Nephron (organoid): ENCODE measurements at regions not wholly inside any gene's neighbourhood (a gene's known extent, or its start where the extent isn't known, plus 50 kb on each side); places are given as distances from the start of the nearest gene placed in this dataset.

ENCODE experiments used
- H3K27ac Mint-ChIP-seq, 3 experiments: 2 replicates each; pipeline ENCODE4 v1.8.0; 2020; ENCODE audit warnings: mixed read lengths in 3 of 3, mild to moderate bottlenecking in 2 of 3, moderate library complexity in 1 of 3
- H3K27me3 Mint-ChIP-seq: 2 replicates; pipeline ENCODE4 v1.8.0; 2021; ENCODE audit warnings: low read depth, mild to moderate bottlenecking, moderate library complexity, mixed read lengths
- H3K36me3 Mint-ChIP-seq: 2 replicates; pipeline ENCODE4 v1.8.0; 2020; ENCODE audit warnings: low read depth, mixed read lengths
- H3K4me1 Mint-ChIP-seq: 2 replicates; pipeline ENCODE4 v1.8.0; 2020; ENCODE audit warnings: mixed read lengths
- H3K4me3 Mint-ChIP-seq, 3 experiments: 2 replicates each; pipeline ENCODE4 v1.8.0; 2020; ENCODE audit warnings: mild to moderate bottlenecking in 3 of 3, mixed read lengths in 3 of 3, moderate library complexity in 2 of 3
- H3K9me3 Mint-ChIP-seq: 2 replicates; pipeline ENCODE4 v1.8.0; 2020; ENCODE audit warnings: mixed read lengths
- TF ChIP-seq, protein P1 (sequence below), 3 experiments: fragments of 200-600 bp; sonication (generic); IDR thresholded peaks; one replicate each; pipeline ENCODE4 v1.5.0; 2021; ENCODE audit warnings: antibody characterized with exemption in 3 of 3; ENCODE audit not compliant: unreplicated experiment in 3 of 3

GRCh38 chr4:13793020-13793710 lies 165.6 kb upstream of the BOD1L1 start:
- Mint-ChIP-seq H3K36me3 (no peaks in the 10 kb centered on the region), H3K9me3 (peaks cover 2% of the 10 kb centered on the region)
- TF ChIP-seq, protein P1, sequence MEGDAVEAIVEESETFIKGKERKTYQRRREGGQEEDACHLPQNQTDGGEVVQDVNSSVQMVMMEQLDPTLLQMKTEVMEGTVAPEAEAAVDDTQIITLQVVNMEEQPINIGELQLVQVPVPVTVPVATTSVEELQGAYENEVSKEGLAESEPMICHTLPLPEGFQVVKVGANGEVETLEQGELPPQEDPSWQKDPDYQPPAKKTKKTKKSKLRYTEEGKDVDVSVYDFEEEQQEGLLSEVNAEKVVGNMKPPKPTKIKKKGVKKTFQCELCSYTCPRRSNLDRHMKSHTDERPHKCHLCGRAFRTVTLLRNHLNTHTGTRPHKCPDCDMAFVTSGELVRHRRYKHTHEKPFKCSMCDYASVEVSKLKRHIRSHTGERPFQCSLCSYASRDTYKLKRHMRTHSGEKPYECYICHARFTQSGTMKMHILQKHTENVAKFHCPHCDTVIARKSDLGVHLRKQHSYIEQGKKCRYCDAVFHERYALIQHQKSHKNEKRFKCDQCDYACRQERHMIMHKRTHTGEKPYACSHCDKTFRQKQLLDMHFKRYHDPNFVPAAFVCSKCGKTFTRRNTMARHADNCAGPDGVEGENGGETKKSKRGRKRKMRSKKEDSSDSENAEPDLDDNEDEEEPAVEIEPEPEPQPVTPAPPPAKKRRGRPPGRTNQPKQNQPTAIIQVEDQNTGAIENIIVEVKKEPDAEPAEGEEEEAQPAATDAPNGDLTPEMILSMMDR (IDR thresholded peaks at IDR 0.05; ENCODE audit: unreplicated experiment in 3 of 3): no peak

DNA sequence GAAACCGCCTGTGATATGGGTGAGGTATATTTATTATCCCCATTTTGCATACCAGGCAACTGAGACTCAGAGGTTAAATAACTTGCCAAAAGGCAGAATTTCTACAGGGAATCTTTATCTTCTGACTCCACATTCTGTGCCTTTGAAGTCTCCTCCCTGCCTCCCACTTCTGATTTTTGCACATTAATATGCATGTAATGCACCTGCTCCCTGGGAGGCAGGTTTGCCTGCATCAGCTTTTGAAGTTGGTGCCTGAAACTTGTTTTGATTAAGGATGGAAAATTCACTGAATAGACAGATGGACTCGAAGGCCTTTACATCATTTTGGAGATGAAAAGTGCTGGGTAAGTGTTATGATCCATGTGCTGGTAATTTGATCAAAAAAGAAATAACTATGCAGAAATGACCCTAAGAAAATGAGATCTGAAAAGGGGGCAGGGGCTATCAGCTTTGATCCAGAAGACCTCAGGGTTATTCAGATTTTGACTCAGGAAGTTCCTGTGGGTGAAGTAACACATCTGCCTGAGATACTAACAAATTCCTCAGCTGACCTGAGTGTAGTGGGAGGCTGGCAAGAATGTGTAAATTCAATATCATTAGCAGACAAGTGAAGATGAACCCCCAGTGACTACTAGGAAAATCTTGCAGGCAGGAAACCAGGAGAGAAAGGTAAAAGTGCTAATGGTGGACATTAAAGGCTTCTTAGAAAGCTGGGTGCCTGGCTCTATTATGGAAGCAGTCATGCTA lies 167.5 kb upstream of the BOD1L1 start:
- Mint-ChIP-seq H3K4me3 (no peak overlapping the region), H3K27me3 (peaks cover 5% of the 10 kb centered on the region), H3K36me3 (no peaks in the 10 kb centered on the region), H3K9me3 (peaks cover 7% of the 10 kb centered on the region), H3K4me1 (no peaks in the 10 kb centered on the region), H3K27ac (no peak overlapping the region)
- TF ChIP-seq, protein P1 (IDR thresholded peaks at IDR 0.05; ENCODE audit: unreplicated experiment in 3 of 3): no peak

More at GRCh38 chr4:13793020-13793710, 165.6 kb upstream of the BOD1L1 start:
- H3K27me3 Mint-ChIP-seq: no peaks in the 10 kb centered on the region
- no peak overlapping the region for H3K27ac Mint-ChIP-seq
- no peaks in the 10 kb centered on the region for H3K4me1 Mint-ChIP-seq
- no peak overlapping the region for H3K4me3 Mint-ChIP-seq

DNA sequence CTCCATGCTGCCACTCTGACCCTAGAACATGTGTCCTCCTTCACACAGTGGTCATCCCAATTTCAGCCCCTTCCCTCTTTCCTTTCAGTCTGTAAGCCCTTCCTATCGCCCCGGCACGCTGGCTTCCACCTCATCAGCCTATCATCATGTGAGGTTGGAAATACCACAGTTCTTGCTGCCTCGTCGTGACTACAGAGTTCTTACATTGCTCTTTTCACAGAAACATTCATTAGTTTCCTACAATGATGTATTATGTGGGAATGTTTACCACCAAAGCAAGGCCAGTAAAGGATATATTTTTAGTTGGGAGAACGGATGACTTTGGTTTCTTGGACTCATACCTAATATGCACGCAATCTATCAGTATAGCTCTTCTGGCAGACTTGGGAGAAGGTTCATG lies 169.5 kb upstream of the BOD1L1 start:
- H3K27me3 Mint-ChIP-seq: peaks cover 5% of the 10 kb centered on the region
- no peak overlapping the region for H3K27ac Mint-ChIP-seq
- peaks cover 10% of the 10 kb centered on the region for H3K9me3 Mint-ChIP-seq
- no peaks in the 10 kb centered on the region for H3K4me1 Mint-ChIP-seq
- no peaks in the 10 kb centered on the region for H3K36me3 Mint-ChIP-seq
- H3K4me3 Mint-ChIP-seq: no peak overlapping the region
- TF ChIP-seq, protein P1 (IDR thresholded peaks at IDR 0.05; ENCODE audit: unreplicated experiment in 3 of 3): no peak

DNA sequence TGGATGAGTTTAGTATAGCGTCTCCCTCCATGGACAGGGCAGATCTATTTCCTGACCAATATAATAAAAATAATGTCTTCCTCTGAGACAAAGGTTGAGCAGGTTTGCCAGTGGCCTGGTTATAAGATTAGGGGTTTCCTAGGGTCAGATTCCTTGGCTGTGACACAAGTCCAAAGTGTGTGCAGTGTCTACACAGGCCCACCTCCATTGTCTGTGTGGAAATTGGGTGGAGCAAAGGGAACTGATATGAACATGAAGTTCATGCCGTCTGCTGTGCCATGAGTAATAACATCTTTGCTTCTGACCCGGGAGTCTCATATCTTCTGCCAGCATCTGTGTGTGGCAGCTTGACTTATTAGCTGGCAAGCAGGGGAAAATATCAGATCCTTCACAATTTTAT lies 187.7 kb upstream of the BOD1L1 start:
- H3K27me3 Mint-ChIP-seq: no peaks in the 10 kb centered on the region
- no peak overlapping the region for H3K27ac Mint-ChIP-seq
- H3K4me3 Mint-ChIP-seq: no peak overlapping the region
- no peaks in the 10 kb centered on the region for H3K9me3 Mint-ChIP-seq
- H3K4me1 Mint-ChIP-seq: no peaks in the 10 kb centered on the region
- H3K36me3 Mint-ChIP-seq: no peaks in the 10 kb centered on the region
- TF ChIP-seq, protein P1 (IDR thresholded peaks at IDR 0.05; ENCODE audit: unreplicated experiment in 3 of 3): no peak

- H3K4me3 Mint-ChIP-seq: no peak overlapping the region
- no peaks in the 10 kb centered on the region for H3K4me1 Mint-ChIP-seq
- H3K27ac Mint-ChIP-seq: no peak overlapping the region
- H3K36me3 Mint-ChIP-seq: no peaks in the 10 kb centered on the region
- no peaks in the 10 kb centered on the region for H3K27me3 Mint-ChIP-seq
- TF ChIP-seq, protein P1 (IDR thresholded peaks at IDR 0.05; ENCODE audit: unreplicated experiment in 3 of 3): no peak
- H3K9me3 Mint-ChIP-seq: no peaks in the 10 kb centered on the region
Measured at GRCh38 chr4:13816472-13816871, 188.9 kb upstream of the BOD1L1 start.
